ENCODE measurements at regions not wholly inside any gene's neighbourhood (a gene's known extent, or its start where the extent isn't known, plus 50 kb on each side); places are given as distances from the start of the nearest gene placed in this dataset.

DNA sequence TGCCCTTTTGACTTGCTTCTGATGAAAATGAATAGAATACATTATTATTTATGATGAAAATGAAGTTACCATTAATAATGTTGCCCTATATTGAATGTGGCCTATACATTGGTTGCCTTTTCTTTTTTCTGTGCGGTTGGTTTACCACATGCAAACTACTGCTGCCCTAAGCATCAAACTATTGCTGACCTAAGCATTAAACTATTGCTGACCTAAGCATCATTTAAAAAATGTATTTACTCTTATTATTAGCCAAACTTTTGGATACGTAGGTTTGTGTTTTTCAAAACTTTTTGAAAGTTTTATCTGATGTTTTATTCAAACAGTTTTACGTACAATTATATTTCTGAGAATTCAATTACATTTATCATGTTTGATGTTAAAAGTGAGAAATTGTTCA lies 76.0 kb upstream of the CDH10 start:
- intact Hi-C loops (cut with DNase I): no loop called here

DNA sequence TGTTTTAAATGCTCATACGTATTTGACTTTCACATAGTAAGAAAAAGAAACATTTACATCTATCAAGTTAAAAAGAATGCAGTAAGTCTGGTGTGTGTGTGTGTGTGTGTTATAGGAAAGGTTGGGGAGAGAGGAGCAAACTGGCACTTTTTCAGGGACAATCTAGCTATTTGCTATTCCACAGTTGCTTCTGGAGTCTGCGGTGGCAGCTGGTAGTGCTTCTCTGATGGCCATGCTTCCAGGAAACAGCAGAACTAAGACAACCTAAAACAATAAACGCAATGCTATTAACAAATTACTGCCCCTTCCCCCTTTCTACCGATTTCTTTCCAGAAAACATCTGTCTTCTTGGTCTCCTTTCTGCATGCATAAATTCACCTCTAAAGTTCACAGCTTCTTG lies 70.0 kb upstream of the CDH10 start:
- Histone ChIP-seq H3K36me3 (no peaks in the 10 kb centered on the region), H3K27ac (no peak overlapping the region), H3K4me3 (no peak overlapping the region), H3K4me1 (no peaks in the 10 kb centered on the region), H3K9me3 (no peaks in the 10 kb centered on the region), H3K27me3 (no peaks in the 10 kb centered on the region)
- intact Hi-C loops (cut with DNase I): no loop called here
- TF ChIP-seq, protein P1, sequence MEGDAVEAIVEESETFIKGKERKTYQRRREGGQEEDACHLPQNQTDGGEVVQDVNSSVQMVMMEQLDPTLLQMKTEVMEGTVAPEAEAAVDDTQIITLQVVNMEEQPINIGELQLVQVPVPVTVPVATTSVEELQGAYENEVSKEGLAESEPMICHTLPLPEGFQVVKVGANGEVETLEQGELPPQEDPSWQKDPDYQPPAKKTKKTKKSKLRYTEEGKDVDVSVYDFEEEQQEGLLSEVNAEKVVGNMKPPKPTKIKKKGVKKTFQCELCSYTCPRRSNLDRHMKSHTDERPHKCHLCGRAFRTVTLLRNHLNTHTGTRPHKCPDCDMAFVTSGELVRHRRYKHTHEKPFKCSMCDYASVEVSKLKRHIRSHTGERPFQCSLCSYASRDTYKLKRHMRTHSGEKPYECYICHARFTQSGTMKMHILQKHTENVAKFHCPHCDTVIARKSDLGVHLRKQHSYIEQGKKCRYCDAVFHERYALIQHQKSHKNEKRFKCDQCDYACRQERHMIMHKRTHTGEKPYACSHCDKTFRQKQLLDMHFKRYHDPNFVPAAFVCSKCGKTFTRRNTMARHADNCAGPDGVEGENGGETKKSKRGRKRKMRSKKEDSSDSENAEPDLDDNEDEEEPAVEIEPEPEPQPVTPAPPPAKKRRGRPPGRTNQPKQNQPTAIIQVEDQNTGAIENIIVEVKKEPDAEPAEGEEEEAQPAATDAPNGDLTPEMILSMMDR (IDR thresholded peaks at IDR 0.05): no peak
- ATAC-seq (no peak), DNase-seq (no peak)

More for the DNA sequence above, 76.0 kb upstream of the CDH10 start:
- Histone ChIP-seq H3K27ac (no peak overlapping the region), H3K27me3 (no peaks in the 10 kb centered on the region), H3K9me3 (no peaks in the 10 kb centered on the region), H3K4me1 (no peaks in the 10 kb centered on the region), H3K4me3 (no peak overlapping the region), H3K36me3 (no peaks in the 10 kb centered on the region)
- no peak for ATAC-seq
- TF ChIP-seq, protein P1 (IDR thresholded peaks at IDR 0.05): no peak
- DNase-seq: no peak

DNA sequence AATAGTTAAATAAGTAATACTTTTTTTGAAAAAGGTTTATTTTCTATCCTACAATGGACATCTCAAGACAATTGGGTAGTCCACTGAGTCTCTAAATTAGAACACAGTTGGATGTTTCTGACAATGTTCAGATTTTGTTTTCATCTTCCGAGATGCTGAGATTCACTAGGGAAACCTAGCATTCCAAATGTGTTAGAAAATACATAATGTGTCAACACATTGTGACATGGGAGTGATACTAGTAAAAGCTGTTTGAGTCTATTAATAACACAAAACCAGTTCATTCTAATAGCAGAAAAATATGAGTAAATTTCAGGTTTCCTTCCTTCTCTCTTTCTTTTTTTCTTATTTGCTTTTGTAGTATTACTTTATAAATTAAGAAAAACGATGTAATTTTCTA lies 68.2 kb upstream of the CDH10 start:
- Histone ChIP-seq H3K36me3 (no peaks in the 10 kb centered on the region), H3K27me3 (no peaks in the 10 kb centered on the region), H3K9me3 (no peaks in the 10 kb centered on the region), H3K27ac (no peak overlapping the region), H3K4me1 (no peaks in the 10 kb centered on the region), H3K4me3 (no peak overlapping the region)
- TF ChIP-seq, protein P1 (IDR thresholded peaks at IDR 0.05): no peak
- no peak for ATAC-seq
- no peak for DNase-seq
- intact Hi-C loops (cut with DNase I): no loop called here

DNA sequence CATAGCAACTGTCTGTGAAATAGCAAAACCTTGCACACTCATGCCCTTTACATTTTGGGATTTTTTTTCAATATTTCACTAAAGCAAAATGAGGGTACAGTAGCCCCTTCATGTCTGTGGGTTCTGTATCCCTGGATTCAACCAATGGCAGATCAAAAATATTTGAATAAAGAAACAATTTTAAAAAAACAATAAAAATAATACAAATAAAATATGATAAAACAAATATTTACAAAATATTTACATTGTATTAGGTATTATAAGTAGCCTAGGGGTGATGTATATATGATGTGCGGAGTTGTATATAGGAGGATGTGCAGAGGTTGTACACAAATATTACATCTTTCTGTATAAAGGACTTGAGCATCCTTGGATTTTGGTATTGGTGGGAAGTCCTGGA lies 67.3 kb upstream of the CDH10 start:
- DNase-seq (no peak), ATAC-seq (no peak)
- no peaks in the 10 kb centered on the region for H3K9me3 ChIP-seq
- no peaks in the 10 kb centered on the region for H3K27me3 ChIP-seq
- H3K27ac ChIP-seq: no peak overlapping the region
- TF ChIP-seq, protein P1 (IDR thresholded peaks at IDR 0.05): no peak
- no peaks in the 10 kb centered on the region for H3K4me1 ChIP-seq
- intact Hi-C loops (cut with DNase I): no loop called here
- no peaks in the 10 kb centered on the region for H3K36me3 ChIP-seq
- H3K4me3 ChIP-seq: no peak overlapping the region

DNA sequence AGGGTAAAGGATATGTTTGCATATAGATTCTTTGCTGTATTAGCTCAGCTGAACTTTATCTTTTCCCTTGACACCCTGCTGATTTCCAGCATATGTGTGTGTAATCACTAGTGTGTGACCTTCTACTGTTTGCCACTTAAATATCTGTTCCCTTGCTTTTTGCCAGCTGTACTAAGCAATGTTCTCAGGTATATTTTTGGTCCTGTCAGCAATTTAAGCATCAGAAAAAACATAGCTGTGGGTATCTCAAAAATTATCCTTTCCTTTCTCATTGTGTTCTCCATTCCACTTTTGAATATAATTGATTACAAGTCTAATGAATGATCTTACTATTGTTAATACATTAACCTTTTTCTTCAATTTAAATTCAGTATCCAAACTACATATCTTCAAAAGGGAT lies 59.2 kb upstream of the CDH10 start:
- Histone ChIP-seq H3K4me3 (no peak overlapping the region), H3K27ac (no peak overlapping the region), H3K4me1 (no peaks in the 10 kb centered on the region), H3K36me3 (no peaks in the 10 kb centered on the region), H3K27me3 (no peaks in the 10 kb centered on the region), H3K9me3 (no peaks in the 10 kb centered on the region)
- TF ChIP-seq, protein P1 (IDR thresholded peaks at IDR 0.05): no peak
- ATAC-seq: no peak
- intact Hi-C loops (cut with DNase I): no loop called here
- no peak for DNase-seq

Data from upper lobe of right lung (tissue), 1 donor.